Small intestine (tissue), 7 donors: ENCODE measurements at regions not wholly inside any gene's neighbourhood (a gene's known extent, or its start where the extent isn't known, plus 50 kb on each side); places are given as distances from the start of the nearest gene placed in this dataset.

Experiments used
- DNase-seq, 2 donors: peaks; one replicate each; pipeline versions ENCODE4 v3.0.0 to v3.0.0-alpha.2; 2013
- FAIRE-seq: peaks from 2 replicates; lab custom pipeline; 2012; peaks lifted over from hg19 to GRCh38; lab: Jason Lieb, UNC
- H3K27ac ChIP-seq, 3 donors: one replicate each; pipeline ENCODE4 v1.5.1; 2013; ENCODE audit warnings: low read length in 2 of 3, mild to moderate bottlenecking in 2 of 3, control low read depth in 1 of 3, inconsistent platforms in 1 of 3, low read depth in 1 of 3, moderate library complexity in 1 of 3
- H3K27me3 ChIP-seq, 3 donors: one replicate each; pipeline ENCODE4 v1.6.1; 2013; ENCODE audit warnings: low read length in 3 of 3, inconsistent platforms in 1 of 3; ENCODE audit not compliant: control insufficient read depth in 3 of 3, insufficient read depth in 3 of 3
- H3K36me3 ChIP-seq, 3 donors: one replicate each; pipeline ENCODE4 v1.6.1; 2013; ENCODE audit warnings: low read length in 3 of 3, inconsistent platforms in 1 of 3, low read depth in 1 of 3, mild to moderate bottlenecking in 1 of 3, moderate library complexity in 1 of 3; ENCODE audit not compliant: control insufficient read depth in 3 of 3, insufficient read depth in 2 of 3
- H3K4me1 ChIP-seq, 3 donors: one replicate each; pipeline ENCODE4 v1.6.1; 2013; ENCODE audit warnings: low read length in 2 of 3, inconsistent platforms in 1 of 3, low read depth in 1 of 3, mild to moderate bottlenecking in 1 of 3, moderate library complexity in 1 of 3; ENCODE audit not compliant: control insufficient read depth in 3 of 3, insufficient read depth in 2 of 3
- H3K4me3 ChIP-seq, 3 donors: one replicate each; pipeline ENCODE4 v1.5.1; 2013; ENCODE audit warnings: low read length in 3 of 3, control low read depth in 1 of 3, inconsistent platforms in 1 of 3, low read depth in 1 of 3, mild to moderate bottlenecking in 1 of 3, moderate library complexity in 1 of 3
- H3K9me3 ChIP-seq, 2 donors: one replicate each; pipeline ENCODE4 v1.6.1; 2013; ENCODE audit warnings: low read depth in 1 of 2, low read length in 1 of 2; ENCODE audit not compliant: control insufficient read depth in 2 of 2, insufficient read depth in 1 of 2
- WGBS, 3 donors: extraction: QIAGEN DNeasy Blood & Tissue Kit; methylation state at CpG; one replicate each; pipeline ENCODE4 v1.1.7; 2013; 5-methylcytosine and 5-hydroxymethylcytosine counted together
- donor health status: healthy with polysubstance abuse.
- donor health status: control.
- donor health status: control.
- donor health status: Bipolar disorder and iron deficiency.
- donor health status: healthy.

GRCh38 chr7:34453150-34453549 lies 204.9 kb upstream of the NPSR1 start:
- WGBS, 3 donors: 71 to 87% (median 78%) methylated on average over 2 of the region's 2 CpGs
- Histone ChIP-seq H3K27me3 (no peaks in the 10 kb centered on the region), H3K36me3 (no peaks in the 10 kb centered on the region), H3K4me3 (no peak overlapping the region), H3K9me3 (peaks cover 0 to 6% of the 10 kb centered on the region in 2 donors), H3K27ac (no peak overlapping the region), H3K4me1 (peaks cover 0 to 5% (median 0%) of the 10 kb centered on the region in 3 donors)
- no peak for DNase-seq
- FAIRE-seq: no peak

- H3K27ac ChIP-seq: no peak overlapping the region
- DNase-seq (no peak), FAIRE-seq (no peak)
- H3K4me3 ChIP-seq: no peak overlapping the region
- no peaks in the 10 kb centered on the region for H3K36me3 ChIP-seq
- H3K9me3 ChIP-seq: peaks cover 0 to 6% of the 10 kb centered on the region in 2 donors
- H3K27me3 ChIP-seq: no peaks in the 10 kb centered on the region
- peaks cover 0 to 5% (median 0%) of the 10 kb centered on the region in 3 donors for H3K4me1 ChIP-seq
- 59 to 67% (median 61%) methylated on average over 4 of the region's 4 CpGs for WGBS, 3 donors
These were observed 203.6 kb upstream of the NPSR1 start for GRCh38 chr7:34454381-34454780.

DNA sequence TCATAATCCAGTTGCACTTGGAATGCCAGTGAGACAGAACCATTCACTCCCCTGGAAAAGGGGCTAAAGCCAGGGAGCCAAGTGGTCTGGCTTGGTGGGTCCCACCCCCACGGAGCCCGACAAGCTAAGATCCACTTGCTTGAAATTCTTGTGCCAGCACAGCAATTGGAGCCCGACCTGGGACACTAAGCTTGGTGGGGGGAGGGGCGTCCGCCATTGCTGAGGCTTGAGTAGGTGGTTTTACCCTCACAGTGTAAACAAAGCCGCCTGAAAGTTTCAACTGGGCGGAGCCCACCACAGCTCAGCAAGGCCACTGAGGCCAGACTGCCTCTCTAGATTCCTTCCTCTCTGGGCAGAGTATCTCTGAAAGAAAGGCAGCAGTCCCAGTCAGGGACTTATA lies 200.7 kb upstream of the NPSR1 start:
- Histone ChIP-seq H3K4me3 (no peak overlapping the region), H3K4me1 (no peaks in the 10 kb centered on the region), H3K36me3 (no peaks in the 10 kb centered on the region), H3K9me3 (peaks cover 0 to 6% of the 10 kb centered on the region in 2 donors), H3K27ac (no peak overlapping the region), H3K27me3 (no peaks in the 10 kb centered on the region)
- WGBS, 3 donors: 80 to 86% (median 82%) methylated on average over 7 of the region's 7 CpGs
- no peak for FAIRE-seq
- no peak for DNase-seq

GRCh38 chr7:34463830-34464229 lies 194.2 kb upstream of the NPSR1 start:
- H3K36me3 ChIP-seq: no peaks in the 10 kb centered on the region
- no peaks in the 10 kb centered on the region for H3K9me3 ChIP-seq
- no peak overlapping the region for H3K4me3 ChIP-seq
- 81 to 88% (median 85%) methylated on average over 1 of the region's 1 CpG for WGBS, 3 donors
- H3K27ac ChIP-seq: no peak overlapping the region
- H3K4me1 ChIP-seq: no peaks in the 10 kb centered on the region
- DNase-seq (no peak), FAIRE-seq (no peak)
- no peaks in the 10 kb centered on the region for H3K27me3 ChIP-seq

- H3K4me3 ChIP-seq: no peak overlapping the region
- H3K27me3 ChIP-seq: no peaks in the 10 kb centered on the region
- DNase-seq (no peak), FAIRE-seq (no peak)
- H3K9me3 ChIP-seq: peaks cover 0 to 20% of the 10 kb centered on the region in 2 donors
- no peak overlapping the region for H3K27ac ChIP-seq
- H3K36me3 ChIP-seq: peaks cover 0 to 2% (median 0%) of the 10 kb centered on the region in 3 donors
- no peaks in the 10 kb centered on the region for H3K4me1 ChIP-seq
These were observed 186.2 kb upstream of the NPSR1 start for GRCh38 chr7:34471844-34472243.

GRCh38 chr7:34486371-34486770 lies 171.6 kb upstream of the NPSR1 start:
- no peak for FAIRE-seq
- 77 to 81% (median 77%) methylated on average over 4 of the region's 4 CpGs for WGBS, 3 donors
- no peak overlapping the region for H3K27ac ChIP-seq

DNA sequence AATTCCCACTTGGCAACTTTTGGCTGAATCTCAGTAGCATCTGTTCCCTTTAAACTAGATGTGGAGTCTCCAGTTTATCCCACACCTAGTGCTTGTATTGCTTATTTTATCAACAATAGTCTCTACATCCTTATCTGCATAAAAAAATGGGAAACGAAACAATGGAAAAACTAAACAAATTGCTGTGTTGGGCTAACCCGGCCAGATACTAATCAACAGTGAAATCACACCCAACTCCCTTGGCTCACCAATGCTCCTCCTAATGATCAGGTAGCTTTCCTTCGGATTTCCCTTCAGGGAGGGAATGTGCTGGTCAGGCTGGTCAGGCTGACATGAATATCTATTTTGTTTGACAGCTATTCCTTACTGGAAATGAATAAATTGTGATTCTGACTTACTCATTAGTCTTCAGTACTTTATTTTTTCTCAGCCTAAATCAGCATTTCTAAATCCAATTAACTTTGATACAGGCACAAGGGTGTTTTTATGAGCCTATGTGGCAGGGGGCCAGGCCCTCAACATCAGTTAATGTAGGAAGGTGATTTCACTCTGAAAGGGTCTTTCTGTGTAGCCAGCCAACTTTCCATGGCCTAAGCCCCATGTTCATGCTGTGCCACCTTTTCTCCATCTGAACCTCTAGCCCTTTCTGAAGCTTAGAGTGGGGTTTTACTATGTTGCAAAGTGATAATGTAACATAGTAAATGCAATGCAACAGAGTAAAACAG lies 170.5 kb upstream of the NPSR1 start:
- FAIRE-seq: no peak
- no peaks in the 10 kb centered on the region for H3K36me3 ChIP-seq
- H3K27me3 ChIP-seq: no peaks in the 10 kb centered on the region
- H3K27ac ChIP-seq: no peak overlapping the region
- H3K9me3 ChIP-seq: no peaks in the 10 kb centered on the region
- no peak overlapping the region for H3K4me3 ChIP-seq
- DNase-seq: no peak
- no peaks in the 10 kb centered on the region for H3K4me1 ChIP-seq
- 68 to 75% (median 69%) methylated on average over 3 of the region's 3 CpGs for WGBS, 3 donors

More at GRCh38 chr7:34486371-34486770, 171.6 kb upstream of the NPSR1 start:
- Histone ChIP-seq H3K27me3 (no peaks in the 10 kb centered on the region), H3K4me3 (no peak overlapping the region), H3K36me3 (no peaks in the 10 kb centered on the region), H3K9me3 (no peaks in the 10 kb centered on the region), H3K4me1 (no peaks in the 10 kb centered on the region)
- DNase-seq: no peak

DNA sequence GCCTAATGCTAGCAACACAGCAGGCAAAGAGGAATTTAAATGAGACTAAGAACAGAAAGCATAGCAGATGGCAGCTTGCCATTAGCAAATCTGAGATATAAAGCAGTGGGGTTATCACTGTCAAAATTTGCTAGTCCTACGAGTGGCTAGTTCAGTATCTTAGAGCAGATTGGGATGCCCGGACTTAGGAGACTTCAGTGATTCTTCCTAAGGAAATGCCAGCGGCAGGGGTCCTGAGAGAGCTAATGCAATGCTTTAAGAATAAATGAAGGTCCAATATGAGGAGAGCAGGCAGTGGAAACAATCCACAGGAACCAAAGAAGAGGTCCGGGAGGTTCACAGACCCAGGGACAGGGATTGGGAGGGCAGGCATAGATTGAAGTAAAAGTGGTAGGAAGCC lies 169.3 kb upstream of the NPSR1 start:
- Histone ChIP-seq H3K9me3 (no peaks in the 10 kb centered on the region), H3K36me3 (no peaks in the 10 kb centered on the region), H3K27me3 (no peaks in the 10 kb centered on the region), H3K4me1 (no peaks in the 10 kb centered on the region), H3K4me3 (no peak overlapping the region), H3K27ac (no peak overlapping the region)
- no peak for DNase-seq
- 76 to 82% (median 79%) methylated on average over 4 of the region's 4 CpGs for WGBS, 3 donors
- no peak for FAIRE-seq

DNA sequence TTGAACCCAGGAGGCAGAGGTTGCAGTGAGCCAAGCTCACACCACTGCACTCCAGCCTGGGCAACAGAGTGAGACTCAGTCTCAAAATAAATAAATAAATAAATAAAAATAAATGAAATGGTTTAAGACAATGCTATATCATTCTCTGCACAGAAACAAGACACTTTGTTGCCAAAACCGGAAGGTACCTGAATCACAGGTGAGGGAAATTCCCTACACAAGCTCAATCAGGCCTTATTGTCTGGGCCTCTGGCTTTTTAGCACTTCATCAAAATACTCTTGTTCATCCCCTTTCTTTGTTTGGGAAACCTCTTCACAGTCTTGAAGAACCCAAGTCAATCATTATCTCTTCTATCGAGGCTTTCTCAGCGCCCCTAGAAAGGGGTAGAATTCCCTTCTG lies 166.1 kb upstream of the NPSR1 start:
- no peak for DNase-seq
- Histone ChIP-seq H3K27ac (no peak overlapping the region), H3K4me3 (no peak overlapping the region), H3K9me3 (peaks cover 0 to 2% of the 10 kb centered on the region in 2 donors), H3K27me3 (no peaks in the 10 kb centered on the region), H3K36me3 (no peaks in the 10 kb centered on the region), H3K4me1 (no peaks in the 10 kb centered on the region)
- no peak for FAIRE-seq
- 81 to 95% (median 86%) methylated on average over 3 of the region's 3 CpGs for WGBS, 3 donors
